NCI-H2029 (cell line): ENCODE measurements at regions not wholly inside any gene's neighbourhood (a gene's known extent, or its start where the extent isn't known, plus 50 kb on each side); places are given as distances from the start of the nearest gene placed in this dataset.

Experiments used
- DNase-seq: peaks from one replicate; lab custom pipeline; 2025; lab: John Stamatoyannopoulos, UW

DNA sequence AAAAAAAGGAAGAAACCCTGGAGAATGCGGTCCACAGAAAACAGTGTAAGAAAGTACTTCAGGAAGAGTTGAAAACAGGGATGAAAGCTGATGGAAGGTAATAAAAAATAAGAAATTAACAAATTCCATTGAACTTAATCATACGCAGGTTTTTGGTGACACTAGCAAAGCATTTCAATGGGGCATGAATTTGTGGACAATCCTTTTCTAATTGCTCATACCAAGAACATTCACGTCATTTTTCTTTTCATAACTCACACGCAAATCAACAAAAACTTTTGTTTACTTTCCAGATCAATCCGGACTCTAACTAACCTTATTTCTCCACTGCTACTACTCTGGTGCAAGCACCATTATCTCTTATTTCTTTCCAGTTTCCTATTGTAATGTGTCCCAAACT, 1195.0 kb downstream of the SLITRK5 start:
- no peak for DNase-seq

DNA sequence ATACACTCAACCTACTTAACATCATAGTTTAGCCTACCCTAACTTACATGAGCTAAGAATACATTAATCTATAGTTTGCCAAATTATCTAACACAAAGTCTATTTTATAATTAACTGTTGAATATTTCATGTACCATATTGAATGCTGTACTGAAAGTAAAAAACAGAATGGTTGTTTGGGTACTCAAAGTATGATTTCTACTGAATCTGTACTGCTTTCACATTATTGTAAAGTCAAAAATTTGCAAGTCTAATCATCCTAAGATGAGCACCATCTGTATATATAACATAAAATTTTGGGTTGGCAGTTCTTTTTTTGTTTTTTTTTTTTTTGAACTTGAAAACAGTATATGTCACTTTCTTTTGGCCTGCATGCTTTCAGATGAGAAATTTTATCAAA, 1212.6 kb downstream of the SLITRK5 start:
- no peak for DNase-seq

DNA sequence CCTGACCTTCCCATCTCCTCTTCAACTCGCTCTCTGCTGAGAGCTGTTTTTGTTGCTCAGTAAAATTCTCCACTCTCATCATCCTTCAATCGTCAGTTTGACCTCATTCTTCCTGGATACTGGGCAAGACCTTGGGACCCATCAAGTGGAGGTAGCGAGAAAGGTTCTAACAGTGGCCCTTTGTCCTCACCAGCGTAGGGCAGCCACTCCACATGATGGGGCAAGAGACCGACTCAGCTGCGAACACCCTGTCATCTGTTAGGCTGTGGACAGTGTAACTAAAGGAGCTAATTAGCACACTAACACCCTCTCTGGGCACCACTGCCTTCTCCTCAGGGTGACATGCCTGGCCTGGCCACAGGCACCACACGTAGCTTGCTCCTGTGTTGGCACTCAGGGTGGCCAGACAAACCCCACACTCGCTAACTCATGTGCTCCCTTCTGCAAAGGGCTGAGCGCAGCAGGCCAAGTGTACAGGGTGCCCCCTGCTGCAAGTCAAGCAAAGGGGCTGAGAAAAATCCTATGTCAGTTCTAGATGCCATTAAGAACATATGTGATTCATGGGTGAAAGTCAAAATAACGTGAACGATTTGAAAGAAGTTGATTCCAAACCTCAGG, 1216.0 kb downstream of the SLITRK5 start:
- DNase-seq: no peak

DNA sequence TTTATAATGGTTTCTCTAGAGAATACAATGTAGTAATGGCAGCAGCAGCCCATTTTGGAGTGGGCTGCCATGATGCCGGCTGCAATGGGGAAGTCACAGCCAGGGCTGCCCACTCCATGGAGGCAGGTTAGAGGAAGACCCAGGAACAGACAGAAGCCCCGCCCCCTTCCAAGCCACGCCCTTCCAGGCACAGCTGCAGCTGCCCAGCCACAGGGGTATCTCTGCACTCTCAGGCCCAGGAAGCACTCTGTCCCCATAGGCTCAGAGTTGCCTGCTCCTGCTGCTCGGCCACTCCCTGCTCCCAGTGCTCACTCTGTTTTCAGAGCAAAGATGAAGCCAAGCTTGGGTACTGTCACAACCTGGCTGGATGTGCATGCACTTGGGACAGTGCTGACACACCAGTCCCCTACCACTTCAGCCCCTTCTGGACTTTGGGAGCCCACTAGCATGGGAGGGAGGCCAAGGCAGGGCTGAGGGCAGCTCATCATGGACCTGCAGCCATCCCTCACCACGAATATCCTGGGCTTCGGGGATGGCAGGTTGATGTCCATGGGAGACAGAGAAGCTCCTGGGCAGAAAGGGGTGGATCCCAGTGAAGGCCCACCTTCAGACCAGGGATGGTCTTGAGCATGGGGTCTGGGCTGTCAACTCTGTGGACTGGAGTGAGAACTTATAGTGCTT, 1224.2 kb downstream of the SLITRK5 start:
- no peak for DNase-seq

DNA sequence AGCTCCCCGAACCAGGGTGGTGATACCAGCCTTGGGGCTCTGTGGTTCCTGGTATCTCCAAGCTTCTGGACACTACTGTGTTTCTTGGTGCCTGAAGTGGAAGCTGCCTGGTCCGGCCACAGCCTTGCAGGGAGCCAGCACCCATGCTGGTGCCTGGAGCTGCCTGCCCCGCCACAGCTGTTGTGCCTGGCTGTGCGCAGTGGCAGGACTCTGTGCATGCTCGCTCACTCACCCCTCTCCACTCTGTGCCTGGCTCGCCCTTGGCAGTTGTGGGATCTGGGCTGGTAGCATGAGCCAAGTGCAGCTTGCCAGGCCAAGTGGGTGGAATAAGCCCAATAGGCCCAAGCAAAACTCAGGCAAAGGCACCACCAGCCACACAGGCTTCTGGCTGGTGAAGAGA, 1225.3 kb downstream of the SLITRK5 start:
- DNase-seq: no peak

DNA sequence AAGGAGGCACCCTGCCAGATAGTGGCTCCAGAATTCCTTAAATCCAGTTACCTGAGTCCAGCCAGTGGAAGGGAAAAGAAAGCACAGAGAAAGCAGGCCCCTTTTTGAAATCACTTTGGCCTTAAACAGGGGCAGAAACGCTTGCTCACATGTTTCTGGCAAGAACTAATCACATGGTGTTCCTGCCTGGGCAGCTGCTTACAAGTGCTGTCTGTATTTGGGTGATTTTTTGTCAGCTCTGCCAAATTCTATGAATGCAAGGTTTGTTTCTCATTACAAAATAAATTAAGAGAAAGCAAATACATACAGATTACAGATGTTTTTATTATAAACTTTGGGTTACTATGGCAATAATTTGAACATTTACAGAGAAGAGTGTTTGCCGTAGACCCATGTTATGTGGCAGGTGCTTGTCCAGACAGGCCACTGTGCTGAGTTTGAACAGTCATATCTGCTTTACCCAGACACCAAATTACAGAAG, 1237.8 kb downstream of the SLITRK5 start:
- DNase-seq: no peak

DNA sequence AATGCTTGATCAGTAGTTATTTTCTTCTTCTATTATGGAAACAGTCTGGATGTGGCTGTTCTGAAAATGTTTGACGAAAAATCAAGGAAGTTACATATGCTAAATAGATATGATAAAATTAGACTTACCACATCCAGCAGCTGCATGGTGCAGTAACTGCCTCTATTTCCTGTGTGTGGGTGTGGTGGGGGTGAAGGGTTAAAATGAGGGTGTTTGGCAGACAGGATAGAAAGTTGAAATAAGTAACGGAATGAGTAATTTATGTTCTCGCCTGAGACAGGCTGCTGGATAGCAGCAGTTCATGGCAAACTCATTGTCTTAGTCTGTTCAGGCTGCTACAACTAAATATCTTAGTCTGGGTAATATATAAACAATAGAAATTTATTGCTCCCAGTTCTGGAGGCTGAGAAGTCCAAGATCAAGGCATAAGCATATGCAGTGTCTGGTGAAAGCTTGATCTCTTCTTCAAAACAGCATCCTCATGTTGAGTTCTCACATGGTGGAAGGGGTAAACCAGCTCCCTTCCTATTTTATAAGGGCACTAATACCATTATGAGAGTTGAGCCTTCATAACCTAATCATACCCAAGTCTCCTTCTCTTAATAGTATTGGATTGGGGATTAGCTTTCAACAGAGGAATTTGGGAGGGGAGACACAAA, 1248.9 kb downstream of the SLITRK5 start:
- no peak for DNase-seq

DNA sequence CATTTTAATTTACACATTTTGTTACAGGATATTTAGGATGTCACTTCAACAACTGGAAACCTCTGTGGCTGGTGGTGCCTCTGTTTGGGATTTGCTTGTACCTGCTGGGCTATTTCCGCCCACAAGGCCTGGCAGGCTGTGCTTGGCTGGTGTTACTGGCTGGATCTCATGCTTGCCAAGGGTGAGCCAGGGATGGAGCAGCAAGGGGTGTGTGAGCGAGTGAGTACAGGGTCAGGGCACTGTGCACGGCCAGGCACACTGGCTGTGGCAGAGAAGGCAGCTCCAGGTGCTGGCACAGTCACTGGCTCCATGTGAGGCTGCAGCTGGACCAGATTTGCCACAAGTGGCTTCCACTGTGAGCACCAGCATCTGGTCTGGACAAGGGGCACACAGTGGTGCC, 1254.8 kb downstream of the SLITRK5 start:
- DNase-seq: no peak

DNA sequence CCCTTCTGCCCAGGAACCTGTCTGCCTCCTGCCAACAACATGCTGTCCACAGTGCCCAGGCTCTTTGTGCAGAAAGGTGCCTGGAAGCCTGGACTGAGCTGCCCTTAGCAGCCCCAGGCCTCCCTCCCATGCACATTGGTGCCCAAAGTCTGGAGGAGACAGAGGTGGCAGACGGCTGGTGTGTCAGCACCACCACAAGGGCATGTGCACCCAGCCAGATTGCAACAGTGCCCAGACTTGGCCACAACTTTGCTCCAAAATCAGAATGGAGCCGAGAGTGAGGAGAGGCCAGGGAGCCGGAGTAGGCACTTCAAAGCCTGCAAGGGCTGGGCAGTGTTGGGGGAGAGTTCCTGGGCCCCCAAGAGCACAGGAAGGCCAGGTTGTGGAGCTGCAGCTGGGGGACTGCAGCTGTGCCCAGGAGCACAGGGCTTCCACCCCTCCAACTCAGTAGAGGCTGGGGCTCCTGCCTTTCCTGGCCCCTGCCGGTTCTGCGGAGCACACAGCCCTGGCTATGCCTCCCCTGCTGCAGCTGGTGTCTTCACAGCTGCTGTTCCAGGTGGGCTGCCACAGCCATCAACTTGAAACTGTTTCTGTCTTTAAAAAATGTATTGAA, 1255.8 kb downstream of the SLITRK5 start:
- DNase-seq: no peak

DNA sequence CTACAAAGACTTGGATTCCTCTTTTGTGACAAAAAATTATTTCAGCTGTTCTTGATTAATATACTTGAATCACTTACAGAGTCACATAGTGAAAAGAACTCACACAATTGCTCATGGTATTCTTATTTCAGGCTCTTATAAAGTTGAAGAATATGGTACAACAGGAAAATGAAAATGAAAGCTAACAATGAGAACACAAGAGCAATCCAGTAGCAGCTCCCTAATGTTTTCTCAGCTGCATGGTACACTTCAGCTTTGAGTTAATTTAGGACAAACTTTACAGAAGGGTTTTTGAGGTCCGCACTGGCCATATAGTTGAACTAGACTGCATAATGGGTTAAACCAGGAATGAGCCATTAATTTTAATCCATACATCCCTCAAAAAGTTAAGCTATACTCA, 1261.8 kb downstream of the SLITRK5 start:
- DNase-seq: no peak

DNA sequence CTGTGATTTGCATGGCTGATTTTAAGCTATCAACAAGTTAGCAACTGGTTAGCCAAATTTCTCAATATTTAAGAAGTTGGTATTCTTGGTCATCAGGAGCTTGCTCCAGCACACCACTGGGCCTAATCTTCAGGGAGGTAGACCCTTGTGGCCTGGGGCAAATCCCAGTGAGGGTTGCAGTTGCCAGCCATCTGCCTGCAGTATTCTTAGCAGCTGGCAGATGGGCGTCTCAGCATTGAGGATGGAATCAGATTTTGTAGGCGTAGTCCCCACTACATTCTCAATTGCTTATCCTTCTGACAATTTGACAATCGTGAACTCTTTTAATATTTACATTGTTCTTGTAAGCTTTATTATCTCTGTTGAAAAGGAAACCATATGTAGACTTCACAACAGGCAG, 1266.2 kb downstream of the SLITRK5 start:
- no peak for DNase-seq

DNA sequence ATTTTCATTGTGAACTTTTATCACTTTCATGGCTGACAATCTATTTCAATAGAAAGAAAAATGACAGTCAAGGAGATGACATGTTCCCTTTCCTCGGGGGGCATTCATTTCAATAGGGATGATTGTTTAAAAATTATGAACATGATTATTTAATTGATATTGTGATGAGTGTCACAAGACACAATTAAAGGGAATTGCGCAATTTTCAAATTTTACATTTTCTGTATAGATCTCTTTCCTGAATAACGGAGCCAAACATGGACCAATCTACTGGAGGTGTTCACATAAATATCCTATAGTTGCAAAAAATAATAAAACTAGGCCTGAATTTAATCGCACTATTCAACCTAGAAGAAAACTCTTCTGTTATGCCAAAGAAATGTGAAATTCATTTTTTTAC, 1274.6 kb downstream of the SLITRK5 start:
- no peak for DNase-seq

DNA sequence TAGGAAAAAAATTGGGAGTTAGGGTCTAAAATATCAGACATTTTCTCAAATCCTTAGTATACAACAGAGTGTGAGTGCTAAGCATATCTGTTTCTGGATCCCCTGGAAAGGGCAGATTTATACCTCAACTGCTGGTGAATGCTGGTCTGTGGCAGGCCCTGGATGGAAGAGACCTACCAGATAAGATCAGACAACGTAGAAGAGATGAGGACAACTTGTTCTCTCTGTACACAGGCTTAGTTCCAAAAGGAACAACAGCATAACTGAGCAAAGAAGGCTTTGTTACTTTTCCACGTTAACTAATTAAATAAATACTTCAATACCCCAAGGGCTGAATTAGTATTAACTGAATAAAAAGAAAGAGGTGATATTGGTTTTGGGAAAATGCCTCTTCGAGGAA, 1277.3 kb downstream of the SLITRK5 start:
- DNase-seq: no peak

DNA sequence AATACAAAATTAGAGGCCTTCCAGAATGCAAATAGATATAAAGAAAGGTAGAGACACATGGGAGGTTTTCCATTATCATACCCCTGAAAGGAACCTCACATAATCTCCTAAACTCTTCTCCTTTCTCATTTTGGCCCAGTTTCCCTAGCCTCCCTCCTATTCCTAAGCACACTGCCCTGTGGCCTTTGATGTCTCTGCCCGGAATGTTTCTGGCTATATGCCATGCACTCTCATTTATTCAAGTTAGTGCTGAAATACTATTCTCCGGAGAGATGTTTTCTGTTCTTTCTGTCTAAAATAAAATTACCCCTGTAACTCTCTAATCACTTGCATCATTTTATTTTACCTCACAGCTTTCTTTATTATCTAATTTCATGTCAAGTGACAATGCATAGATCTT, 1287.7 kb downstream of the SLITRK5 start:
- no peak for DNase-seq

DNA sequence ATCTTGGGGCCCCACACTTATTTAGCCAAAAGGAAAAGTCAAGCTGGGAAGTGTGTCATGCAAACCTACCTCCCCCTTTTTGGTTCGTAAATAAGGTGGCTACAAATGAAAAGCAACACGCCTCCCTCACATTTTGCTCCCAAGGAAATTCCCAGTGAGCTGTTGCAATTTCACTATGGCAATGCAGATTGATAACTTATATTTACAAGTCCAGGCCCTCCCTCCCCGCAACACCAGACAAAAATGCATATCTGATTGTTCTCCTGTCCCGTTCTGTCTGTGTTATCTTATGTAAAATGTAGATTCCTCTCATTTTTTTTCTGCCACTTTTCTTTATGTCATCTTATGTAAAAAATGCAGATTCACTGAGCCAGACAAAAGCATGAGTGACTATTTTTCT, 1305.3 kb downstream of the SLITRK5 start:
- no peak for DNase-seq

DNA sequence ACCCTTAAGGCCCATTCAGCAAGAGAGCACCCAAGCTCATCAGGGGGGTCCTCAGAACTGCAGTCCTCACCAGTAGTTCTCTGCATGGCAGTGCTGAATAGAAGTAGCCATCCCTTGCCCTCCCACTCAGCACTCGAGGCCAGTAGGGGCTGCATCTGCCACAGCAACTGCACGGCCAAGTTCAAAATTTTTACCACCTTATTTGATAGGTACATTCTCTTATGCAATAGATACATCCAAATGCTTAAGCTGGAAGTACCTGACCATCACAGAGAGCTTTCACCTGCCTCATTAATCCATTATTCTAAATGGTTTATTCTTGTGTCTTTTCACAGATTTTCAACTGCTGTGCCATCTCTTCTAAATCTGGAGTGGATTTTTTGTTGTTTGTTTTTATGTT, 1307.4 kb downstream of the SLITRK5 start:
- DNase-seq: no peak

DNA sequence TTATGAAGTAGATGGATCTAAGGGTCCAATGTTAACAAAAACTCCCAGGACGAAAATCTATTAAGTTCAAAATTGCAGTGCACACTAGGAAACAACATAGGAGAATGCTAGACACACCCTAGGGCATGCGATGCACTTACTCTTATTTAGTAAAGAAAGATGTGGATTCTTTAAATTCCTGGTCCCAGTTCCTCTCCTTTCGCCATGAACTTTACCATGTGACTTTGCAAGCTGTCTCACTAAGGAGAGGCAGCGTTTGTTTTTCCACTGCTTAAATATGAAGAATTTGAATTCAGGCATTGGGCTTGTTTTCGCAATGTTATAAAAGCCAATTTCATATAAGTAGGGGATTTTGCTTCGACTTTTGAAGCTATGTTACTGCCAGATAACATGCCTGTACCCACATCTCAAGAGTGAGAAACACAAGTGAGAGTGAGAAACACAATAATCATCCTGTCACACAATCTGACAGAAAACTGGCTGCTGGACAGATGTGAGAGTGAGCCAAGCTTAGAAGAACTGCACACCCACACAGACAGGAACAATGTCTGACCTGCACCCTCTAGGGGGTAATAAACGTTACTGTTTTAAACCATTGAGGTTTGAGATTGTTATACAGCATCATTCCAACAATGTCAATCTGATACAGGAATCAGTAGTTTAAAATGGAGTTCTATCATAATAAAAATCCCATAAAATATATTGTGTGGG, 1308.4 kb downstream of the SLITRK5 start:
- no peak for DNase-seq

DNA sequence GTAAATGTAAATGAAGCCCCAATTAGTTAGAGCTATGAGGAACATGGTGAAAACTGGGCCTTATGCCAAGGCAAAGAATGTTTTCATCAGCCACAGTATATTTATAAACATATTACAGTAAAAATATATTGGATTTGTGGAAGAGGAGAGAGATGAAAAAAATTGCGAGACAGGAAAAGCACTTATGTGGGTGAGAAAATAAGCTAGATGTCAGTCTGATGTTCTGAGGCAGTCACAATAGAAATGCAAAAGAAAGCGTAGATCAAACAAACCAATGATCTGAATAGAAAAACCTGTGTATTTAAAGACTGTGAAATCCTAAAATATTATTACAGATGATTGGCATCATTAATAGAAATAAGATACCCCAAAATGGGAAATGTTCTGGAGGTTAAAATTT, 1332.5 kb downstream of the SLITRK5 start:
- no peak for DNase-seq

DNA sequence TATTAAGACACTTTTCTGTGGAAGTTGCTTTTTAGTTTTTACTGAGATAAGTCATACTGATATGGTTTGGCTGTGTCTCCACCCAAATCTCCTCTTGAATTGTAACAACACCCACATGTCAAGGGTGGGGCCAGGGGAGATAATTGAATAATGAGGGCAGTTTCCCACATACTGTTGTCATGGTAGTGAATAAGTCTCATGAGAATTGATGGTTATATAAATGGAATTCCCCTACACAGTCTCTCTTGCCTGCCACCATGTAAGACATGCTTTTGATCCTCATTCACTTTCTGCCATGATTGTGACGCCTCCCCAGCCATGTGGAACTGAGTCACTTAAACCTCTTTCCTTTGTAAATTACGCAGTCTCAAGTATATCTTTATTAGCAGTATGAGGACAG, 1340.4 kb downstream of the SLITRK5 start:
- DNase-seq: no peak

DNA sequence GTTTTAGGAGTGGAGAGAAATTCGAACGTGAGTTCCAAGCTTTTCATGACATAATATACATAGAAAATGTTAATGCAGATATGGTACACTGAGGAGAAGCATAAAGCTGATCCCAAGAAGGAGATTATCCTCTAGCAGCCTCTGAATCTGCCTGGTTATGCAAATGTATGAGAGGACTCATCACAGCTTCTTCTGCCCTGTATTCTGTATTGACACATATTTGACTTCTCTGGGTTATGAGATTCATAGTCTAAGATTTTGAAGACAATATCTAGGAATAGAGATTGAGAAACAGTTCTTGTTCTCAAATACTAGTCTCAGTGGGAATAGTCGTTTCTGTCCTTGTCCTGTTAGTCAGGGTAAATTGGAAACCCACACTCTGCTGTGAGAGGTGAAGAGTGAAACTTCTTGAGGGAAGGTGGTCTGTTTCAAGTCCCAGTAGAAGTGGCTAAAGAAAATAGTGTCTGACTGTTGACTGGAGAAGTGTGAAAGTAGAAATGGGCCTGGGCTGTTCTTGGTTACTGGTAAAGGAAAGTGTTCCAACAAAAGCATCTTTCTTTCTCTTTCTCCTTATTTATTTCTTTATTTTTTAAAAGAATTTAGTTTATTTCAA, 1356.6 kb downstream of the SLITRK5 start:
- no peak for DNase-seq

DNA sequence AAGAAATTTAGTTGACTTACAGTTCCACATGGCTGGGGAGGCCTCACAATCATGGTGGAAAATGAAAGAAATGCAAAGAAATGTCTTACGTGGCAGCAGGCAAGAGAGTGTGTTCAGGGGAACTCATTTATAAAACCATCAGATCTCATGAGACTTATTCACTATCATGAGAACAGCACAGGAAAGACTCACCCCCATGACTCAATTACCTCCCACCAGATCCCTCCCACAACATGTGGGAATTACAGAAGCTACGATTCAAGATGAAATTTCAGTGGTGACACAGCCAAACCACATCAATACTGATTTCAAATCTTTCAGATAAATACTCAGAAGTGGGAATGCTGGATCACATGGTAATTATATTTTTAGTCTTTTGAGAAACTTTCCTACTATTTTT, 1357.9 kb downstream of the SLITRK5 start:
- DNase-seq: no peak

DNA sequence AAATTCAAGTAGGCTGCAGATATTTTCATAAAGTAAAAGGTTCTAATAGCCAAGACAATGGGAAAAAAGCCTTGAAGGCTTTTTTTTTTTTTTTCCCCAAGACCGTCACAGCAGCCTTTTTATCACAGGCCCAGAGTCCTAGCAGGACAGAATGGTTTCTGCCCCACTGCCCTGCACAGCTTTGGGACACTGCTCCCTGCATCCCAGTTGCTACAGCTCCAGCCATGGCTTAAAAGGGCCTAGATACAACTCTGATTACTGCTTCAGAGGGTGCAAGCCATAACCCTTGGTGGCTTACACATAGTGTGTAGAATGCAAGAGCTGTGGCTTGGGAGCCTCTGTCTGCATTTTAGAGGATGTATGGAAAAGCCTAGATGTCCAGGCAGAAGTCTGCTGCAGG, 1362.8 kb downstream of the SLITRK5 start:
- no peak for DNase-seq
